ENCODE measurements at regions not wholly inside any gene's neighbourhood (a gene's known extent, or its start where the extent isn't known, plus 50 kb on each side); places are given as distances from the start of the nearest gene placed in this dataset.

GRCh38 chr3:20246662-20247061, 60.7 kb upstream of the SGO1 start (continued):
- TF ChIP-seq PRDM2 (tag by site-specific recombination; IDR thresholded peaks at IDR 0.05; ENCODE audit: borderline replicate concordance), result no peak
- TF ChIP-seq FEZF1 (tag by site-specific recombination; IDR thresholded peaks at IDR 0.05), result no peak
- TF ChIP-seq ZNF292 (tag by site-specific recombination; IDR thresholded peaks at IDR 0.05; ENCODE audit: borderline replicate concordance, low read depth), result no peak
- TF ChIP-seq ZNF548 (tag by site-specific recombination; IDR thresholded peaks at IDR 0.05), result no peak
- no peak for TF ChIP-seq ZNF639 (tag by site-specific recombination; IDR thresholded peaks at IDR 0.05)
- TF ChIP-seq KLF10 (tag by site-specific recombination; IDR thresholded peaks at IDR 0.05), result no peak
- no peak for TF ChIP-seq ZNF747 (tag by site-specific recombination; IDR thresholded peaks at IDR 0.05)
- TF ChIP-seq ZNF704 (tag by site-specific recombination; IDR thresholded peaks at IDR 0.05), result no peak
- TF ChIP-seq ZFP41 (tag by site-specific recombination; IDR thresholded peaks at IDR 0.05; ENCODE audit: borderline replicate concordance), result no peak
- TF ChIP-seq ZBTB21 (tag by site-specific recombination; IDR thresholded peaks at IDR 0.05), result no peak
- TF ChIP-seq KLF8 (tag by site-specific recombination; IDR thresholded peaks at IDR 0.05), result no peak

GRCh38 chr3:20245781-20246180, 59.8 kb upstream of the SGO1 start:
- H3K36me3 ChIP-seq (ENCODE audit: control insufficient read depth in 2 of 2, insufficient read depth in 1 of 2, low read length in 2 of 2), result no peaks in the 10 kb centered on the region
- TF ChIP-seq ZBTB44 (tag by site-specific recombination; IDR thresholded peaks at IDR 0.05), result no peak
- TF ChIP-seq ZNF140 (tag by site-specific recombination; IDR thresholded peaks at IDR 0.05), result no peak
- no peak for TF ChIP-seq SP3 (tag by site-specific recombination; IDR thresholded peaks at IDR 0.05)
- TF ChIP-seq ZBTB11 (tag by site-specific recombination; conservative IDR thresholded peaks at IDR 0.05; ENCODE audit: low read depth), result no peak
- TF ChIP-seq ZNF768 (tag by site-specific recombination; IDR thresholded peaks at IDR 0.05), result no peak
- no peak for TF ChIP-seq REPIN1 (tag by site-specific recombination; IDR thresholded peaks at IDR 0.05; ENCODE audit: low read depth)
- no peak for TF ChIP-seq ZFP41 (tag by site-specific recombination; IDR thresholded peaks at IDR 0.05; ENCODE audit: borderline replicate concordance)
- ChIA-PET POLR2A (no interaction called here), CTCF (no interaction called here)
- no peaks in the 10 kb centered on the region for H3K9me3 ChIP-seq (ENCODE audit: control insufficient read depth, insufficient read depth, low read depth, low read length)
- no peaks in the 10 kb centered on the region for H3K4me1 ChIP-seq (ENCODE audit: control insufficient read depth, insufficient read depth, low read length)
- no peak overlapping the region for H3K4me3 ChIP-seq (ENCODE audit: low read depth, low read length)
- no peak overlapping the region for H3K27ac ChIP-seq (ENCODE audit: extremely low read depth, low read depth, low read length)
